ENCODE measurements at regions not wholly inside any gene's neighbourhood (a gene's known extent, or its start where the extent isn't known, plus 50 kb on each side); places are given as distances from the start of the nearest gene placed in this dataset.

- TF ChIP-seq ZNF311 (tag by site-specific recombination; IDR thresholded peaks at IDR 0.05; ENCODE audit: borderline replicate concordance) (no peak), ZNF623 (tag by site-specific recombination; IDR thresholded peaks at IDR 0.05) (no peak), REST (tag by site-specific recombination; IDR thresholded peaks at IDR 0.05) (no peak), ZNF24 (tag by site-specific recombination; IDR thresholded peaks at IDR 0.05) (no peak), ZNF211 (tag by site-specific recombination; IDR thresholded peaks at IDR 0.05; ENCODE audit: low read depth) (no peak)
- TF ChIP-seq, protein P1, sequence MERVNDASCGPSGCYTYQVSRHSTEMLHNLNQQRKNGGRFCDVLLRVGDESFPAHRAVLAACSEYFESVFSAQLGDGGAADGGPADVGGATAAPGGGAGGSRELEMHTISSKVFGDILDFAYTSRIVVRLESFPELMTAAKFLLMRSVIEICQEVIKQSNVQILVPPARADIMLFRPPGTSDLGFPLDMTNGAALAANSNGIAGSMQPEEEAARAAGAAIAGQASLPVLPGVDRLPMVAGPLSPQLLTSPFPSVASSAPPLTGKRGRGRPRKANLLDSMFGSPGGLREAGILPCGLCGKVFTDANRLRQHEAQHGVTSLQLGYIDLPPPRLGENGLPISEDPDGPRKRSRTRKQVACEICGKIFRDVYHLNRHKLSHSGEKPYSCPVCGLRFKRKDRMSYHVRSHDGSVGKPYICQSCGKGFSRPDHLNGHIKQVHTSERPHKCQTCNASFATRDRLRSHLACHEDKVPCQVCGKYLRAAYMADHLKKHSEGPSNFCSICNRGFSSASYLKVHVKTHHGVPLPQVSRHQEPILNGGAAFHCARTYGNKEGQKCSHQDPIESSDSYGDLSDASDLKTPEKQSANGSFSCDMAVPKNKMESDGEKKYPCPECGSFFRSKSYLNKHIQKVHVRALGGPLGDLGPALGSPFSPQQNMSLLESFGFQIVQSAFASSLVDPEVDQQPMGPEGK (tag by site-specific recombination; IDR thresholded peaks at IDR 0.05), result no peak
Observed at GRCh38 chr14:26995301-26995700, 397.5 kb upstream of the NOVA1 start.

Measured in HEK293 (cell line).